Esophagus muscularis mucosa (tissue), 2 donors: ENCODE measurements at regions not wholly inside any gene's neighbourhood (a gene's known extent, or its start where the extent isn't known, plus 50 kb on each side); places are given as distances from the start of the nearest gene placed in this dataset.

Experiments used
- POLR2A ChIP-seq: fragments of 450-650 bp; IDR thresholded peaks from one replicate; pipeline ENCODE4 v1.6.1; 2017; ENCODE audit warnings: antibody characterized with exemption, moderate library complexity, mild to moderate bottlenecking, low read depth
- POLR2AphosphoS5 ChIP-seq, 2 donors: sonication (generic); formaldehyde crosslinking; IDR thresholded peaks; one replicate each; pipeline ENCODE4 v1.6.1; 2017; ENCODE audit warnings: antibody characterized with exemption in 2 of 2

GRCh38 chr1:115538579-115538978 lies 103.2 kb upstream of the VANGL1 start:
- TF ChIP-seq POLR2AphosphoS5 (IDR thresholded peaks at IDR 0.05), result no peak
- no peak for TF ChIP-seq POLR2A
